DMS 273 treated with DMSO at 0.1 percent for 48 hours (cell line): ENCODE measurements at regions not wholly inside any gene's neighbourhood (a gene's known extent, or its start where the extent isn't known, plus 50 kb on each side); places are given as distances from the start of the nearest gene placed in this dataset.
A peak's percentile ranks its signal among the peaks of the same experiment; 100 is the strongest.

ENCODE experiments used
- DNase-seq: peaks from one replicate; lab custom pipeline; 2025; lab: John Stamatoyannopoulos, UW

- no peak for DNase-seq
Measured at GRCh38 chr14:71711125-71711524, 221.1 kb upstream of the RGS6 start.

GRCh38 chr14:71711619-71712018, 220.6 kb upstream of the RGS6 start:
- no peak for DNase-seq

DNA sequence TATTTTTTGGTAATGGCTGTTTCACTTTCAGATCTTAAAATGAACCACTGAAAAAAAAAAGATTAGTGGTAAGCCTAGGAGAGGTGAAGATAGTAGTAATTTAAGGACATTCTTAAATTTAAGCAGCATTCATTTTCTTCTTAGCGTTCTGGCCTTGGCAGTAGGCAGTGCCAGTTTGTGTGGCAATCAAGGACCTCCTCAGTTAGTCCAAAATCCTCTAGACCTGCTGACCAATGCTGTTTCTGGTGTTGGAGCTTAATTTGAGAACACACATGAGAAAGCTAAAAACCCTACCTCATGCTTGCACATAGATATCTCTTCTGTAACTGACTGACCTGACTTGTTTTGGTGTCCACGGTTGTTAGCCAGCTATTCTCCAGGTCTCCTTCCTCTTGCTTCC, 219.8 kb upstream of the RGS6 start:
- no peak for DNase-seq

- no peak for DNase-seq
Measured at GRCh38 chr14:71713016-71713415, 219.2 kb upstream of the RGS6 start.

DNA sequence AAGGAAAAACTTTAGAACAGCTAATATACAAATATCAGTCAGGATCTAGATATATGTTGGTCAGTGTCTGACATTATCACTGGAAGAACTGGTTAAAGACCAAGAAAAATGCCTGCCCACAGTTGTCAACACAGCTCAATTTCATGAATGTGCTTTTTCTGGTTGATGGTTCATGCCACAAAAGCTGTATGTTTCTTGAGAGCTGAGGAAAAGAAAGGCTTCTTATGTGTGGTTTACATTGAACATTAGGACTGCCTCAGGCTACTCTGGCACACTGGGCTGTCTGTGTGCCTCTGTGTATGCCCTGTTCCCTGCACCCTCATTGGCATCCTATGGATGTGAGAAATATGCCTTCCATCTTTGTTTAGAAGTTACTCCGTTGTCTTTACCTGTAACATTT, 218.8 kb upstream of the RGS6 start:
- DNase-seq, result no peak

- no peak for DNase-seq
Measured at GRCh38 chr14:71714225-71714624, 218.0 kb upstream of the RGS6 start.

GRCh38 chr14:71716041-71716772, 216.0 kb upstream of the RGS6 start:
- DNase-seq, result no peak

- DNase-seq, result peak; percentile 45
Measured at GRCh38 chr14:71720978-71721624, 211.1 kb upstream of the RGS6 start.

DNA sequence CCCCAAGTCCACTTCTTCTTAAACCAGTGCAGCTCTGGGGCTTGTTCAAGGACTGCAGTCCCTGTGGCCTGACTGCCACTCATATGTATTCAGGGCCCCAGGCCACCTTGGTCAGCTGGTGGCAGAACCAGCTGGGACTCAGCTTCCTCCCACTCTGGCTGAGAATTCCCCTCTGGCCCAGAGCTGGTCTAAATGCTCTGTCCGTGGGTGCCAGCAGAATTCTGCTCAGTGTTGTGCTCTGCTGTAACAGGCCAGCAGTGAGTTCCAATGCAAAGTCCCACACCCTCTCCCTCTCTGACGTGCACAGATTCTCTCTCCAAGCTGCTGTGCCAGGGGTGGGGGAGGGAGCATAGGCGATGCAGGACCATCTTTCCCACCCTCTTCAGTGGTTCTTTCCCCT, 210.4 kb upstream of the RGS6 start:
- DNase-seq, result no peak

- DNase-seq, result no peak
Measured at GRCh38 chr14:71722885-71723284, 209.3 kb upstream of the RGS6 start.

DNA sequence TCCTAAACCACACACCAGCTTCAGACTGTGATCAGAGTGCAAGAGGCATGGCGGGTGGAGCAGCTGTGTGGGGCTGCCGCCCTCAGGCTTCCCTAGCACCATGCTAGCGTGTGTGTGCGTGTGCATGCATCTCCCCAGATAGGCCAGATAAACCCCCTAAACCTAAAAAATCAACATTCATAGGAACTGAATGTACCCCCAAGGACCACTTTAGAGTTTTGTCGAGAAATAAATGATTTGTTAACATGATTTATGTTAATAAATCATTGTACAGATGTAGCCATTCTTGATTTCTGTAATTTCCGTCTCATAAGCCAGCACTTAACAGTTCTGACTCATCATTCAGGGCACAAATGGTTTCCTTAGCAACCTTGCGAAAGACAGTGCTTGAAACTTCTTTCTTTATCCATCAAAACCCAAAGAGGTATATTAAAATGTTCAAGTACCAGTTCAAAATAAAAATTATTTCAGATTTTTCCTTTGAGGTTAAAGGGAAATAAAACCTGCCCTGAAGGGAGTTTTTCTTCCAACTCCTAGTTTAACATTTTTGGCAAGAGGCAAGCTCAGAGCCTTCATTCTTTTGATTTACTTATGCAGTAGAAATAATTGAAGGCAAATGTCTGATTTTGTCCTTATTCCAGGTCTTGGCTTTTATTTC, 206.2 kb upstream of the RGS6 start:
- no peak for DNase-seq

- DNase-seq, result no peak
Measured at GRCh38 chr14:71726580-71727021, 205.6 kb upstream of the RGS6 start.

- no peak for DNase-seq
Measured at GRCh38 chr14:71728386-71728785, 203.8 kb upstream of the RGS6 start.

GRCh38 chr14:71729596-71729995, 202.6 kb upstream of the RGS6 start:
- DNase-seq, result no peak

DNA sequence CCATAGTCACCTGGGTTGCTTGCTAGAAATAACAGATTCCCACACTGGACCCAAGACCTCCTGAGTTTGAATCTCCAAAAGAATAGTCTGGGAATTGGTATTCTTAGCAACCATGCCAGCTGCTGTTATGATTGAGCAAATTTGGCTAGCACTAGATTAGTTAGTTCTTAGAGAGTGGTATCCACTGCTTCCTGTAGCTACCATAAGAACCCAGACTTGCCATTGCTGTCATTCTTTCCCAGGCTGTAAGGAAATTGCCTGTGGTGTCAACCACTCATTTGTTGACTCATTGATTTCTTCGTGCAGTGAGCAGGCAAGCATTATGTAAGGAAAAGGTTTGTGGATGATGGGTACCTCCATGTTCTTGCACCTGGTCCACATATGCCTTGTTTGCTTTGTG, 201.8 kb upstream of the RGS6 start:
- no peak for DNase-seq

GRCh38 chr14:71731096-71731495, 201.1 kb upstream of the RGS6 start:
- DNase-seq, result no peak

- no peak for DNase-seq
Measured at GRCh38 chr14:71733210-71733883, 198.9 kb upstream of the RGS6 start.

DNA sequence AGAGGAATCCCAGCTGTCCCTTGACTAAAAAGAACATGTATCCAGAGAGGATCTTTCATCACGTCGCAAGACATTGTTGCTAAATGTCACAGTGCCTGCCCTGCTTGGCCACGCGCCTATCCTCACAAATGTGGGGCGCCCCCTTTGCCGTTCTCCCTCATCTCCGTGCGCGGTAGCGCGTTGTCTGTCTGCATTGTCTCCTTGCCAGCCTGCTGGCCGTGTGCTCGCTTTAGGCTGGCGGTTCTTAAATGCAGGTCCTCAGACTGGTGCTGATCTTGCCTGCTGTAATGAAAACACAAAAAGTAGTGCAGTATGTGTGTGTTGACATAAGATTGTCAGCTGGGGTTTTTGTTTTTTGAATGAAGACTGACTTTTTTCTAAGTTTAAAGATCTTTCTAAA, 198.2 kb upstream of the RGS6 start:
- DNase-seq, result no peak

DNA sequence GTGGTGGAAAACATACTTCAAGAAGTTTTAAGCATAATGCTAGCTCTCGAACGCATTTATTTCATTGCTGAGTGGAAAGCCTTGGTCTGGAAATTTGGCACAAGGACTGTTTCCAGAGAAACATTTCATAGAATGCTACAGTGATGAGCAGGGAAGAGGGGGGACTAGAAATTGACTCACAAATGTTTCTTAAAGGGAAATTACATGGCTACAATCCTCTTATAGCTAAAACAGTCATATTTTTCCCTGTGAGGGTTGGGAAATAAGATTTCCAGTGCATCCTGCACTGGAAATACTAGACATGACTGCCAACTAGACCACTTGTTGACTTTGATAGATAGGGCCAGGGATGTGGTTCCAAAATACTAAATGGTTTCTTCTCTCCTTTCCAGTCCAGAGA, 197.3 kb upstream of the RGS6 start:
- no peak for DNase-seq

DNA sequence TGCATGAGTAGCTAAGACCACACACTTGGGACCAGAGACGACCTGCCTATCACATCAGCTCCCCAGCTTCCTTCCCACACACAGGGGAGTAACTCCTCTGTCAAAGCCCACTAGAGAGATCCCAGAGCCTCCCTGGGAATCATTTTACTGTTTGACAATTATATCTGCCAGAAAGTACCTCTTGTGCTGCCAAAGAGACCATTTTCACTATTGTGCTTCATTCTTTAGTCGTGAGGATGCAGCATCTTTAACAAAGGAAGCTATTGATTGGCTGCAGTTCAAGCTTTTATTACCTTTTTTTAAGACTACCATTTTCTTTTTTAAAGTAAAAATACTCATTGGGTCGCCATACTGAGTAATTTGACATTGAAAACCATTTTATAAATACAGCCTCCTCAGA, 194.5 kb upstream of the RGS6 start:
- no peak for DNase-seq

DNA sequence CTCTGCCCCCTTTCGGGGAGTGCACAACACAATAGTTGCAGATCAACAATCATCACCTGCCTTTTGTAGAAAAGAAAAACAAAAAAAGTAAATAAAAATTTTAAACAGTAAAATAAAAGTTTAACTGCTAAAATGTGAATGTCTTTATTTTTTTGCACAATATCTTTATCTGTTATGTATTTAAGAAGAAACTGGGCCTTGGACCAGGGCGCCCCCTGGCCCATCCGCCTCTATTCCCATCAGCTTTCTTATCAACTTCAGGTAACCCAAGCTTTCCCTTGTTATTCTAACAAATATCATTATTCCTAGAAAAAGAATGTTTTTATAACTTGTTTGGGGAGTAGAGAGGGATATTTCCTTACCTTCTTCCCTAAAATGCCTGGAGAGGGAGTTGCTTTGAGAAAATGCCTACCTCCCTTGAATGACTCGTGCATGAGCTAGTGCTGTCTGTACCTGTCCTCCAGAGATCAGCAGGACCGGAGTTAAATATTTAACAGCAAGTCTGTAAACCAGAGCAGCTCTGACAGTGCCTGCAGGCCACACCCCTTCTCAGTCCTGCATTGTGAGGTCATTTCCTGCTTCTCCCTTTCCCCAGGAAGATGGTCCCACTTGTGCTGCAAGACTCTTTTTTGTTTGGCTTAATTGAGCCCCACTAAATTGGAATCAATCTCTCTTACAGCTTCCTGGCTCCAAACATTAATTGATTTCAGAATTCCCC, 192.8 kb upstream of the RGS6 start:
- no peak for DNase-seq

DNA sequence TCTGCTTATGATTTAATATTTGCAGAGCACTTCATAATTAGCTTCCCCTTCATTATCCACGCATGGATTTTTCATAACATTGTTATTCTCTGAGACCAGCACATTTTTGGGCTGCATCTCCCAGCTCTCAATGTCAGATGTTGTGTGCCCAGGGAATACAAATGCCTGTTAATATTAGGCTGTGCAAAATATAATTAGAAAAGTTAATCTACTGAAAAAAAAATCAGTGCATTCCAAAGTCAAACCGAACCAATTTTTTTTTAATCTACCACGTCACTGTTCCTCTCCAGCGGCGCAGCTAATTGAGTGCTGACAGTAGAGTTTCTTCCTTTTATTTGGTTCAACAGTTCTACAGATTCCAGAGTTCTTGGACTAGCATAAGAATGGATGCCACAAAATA, 191.0 kb upstream of the RGS6 start:
- no peak for DNase-seq
